Neural crest cell (in vitro differentiated cells): ENCODE measurements at regions not wholly inside any gene's neighbourhood (a gene's known extent, or its start where the extent isn't known, plus 50 kb on each side); places are given as distances from the start of the nearest gene placed in this dataset.
"Not testable (repeated sequence)": the region's sequence is repeated elsewhere in the genome, so short reads cannot be mapped to it uniquely, and the experiment has no call there.

Source experiments
- DNase-seq: peaks from one replicate; pipeline ENCODE4 v3.0.0; 2021; ENCODE audit warnings: low read depth, mixed read lengths, low spot score
- H3K27ac Mint-ChIP-seq: one replicate; pipeline ENCODE4 v1.8.0; 2021; ENCODE audit warnings: mild to moderate bottlenecking, mixed read lengths; ENCODE audit not compliant: unreplicated experiment
- H3K27me3 Mint-ChIP-seq: 2 replicates; pipeline ENCODE4 v1.8.0; 2021; ENCODE audit warnings: low read depth, mild to moderate bottlenecking, mixed read lengths
- H3K36me3 Mint-ChIP-seq: 2 replicates; pipeline ENCODE4 v1.8.0; 2021; ENCODE audit warnings: low read depth, mild to moderate bottlenecking, mixed read lengths
- H3K4me1 Mint-ChIP-seq: 2 replicates; pipeline ENCODE4 v1.8.0; 2021; ENCODE audit warnings: mixed read lengths
- H3K4me3 Mint-ChIP-seq: one replicate; pipeline ENCODE4 v1.8.0; 2021; ENCODE audit warnings: mild to moderate bottlenecking, mixed read lengths
- H3K9me3 Mint-ChIP-seq: 2 replicates; pipeline ENCODE4 v1.8.0; 2021; ENCODE audit warnings: mixed read lengths
- TF ChIP-seq, protein P1 (sequence below): fragments of 200-600 bp; sonication (generic); conservative IDR thresholded peaks from 2 replicates; pipeline ENCODE4 v1.5.0; 2021; ENCODE audit warnings: antibody characterized with exemption, mild to moderate bottlenecking

DNA sequence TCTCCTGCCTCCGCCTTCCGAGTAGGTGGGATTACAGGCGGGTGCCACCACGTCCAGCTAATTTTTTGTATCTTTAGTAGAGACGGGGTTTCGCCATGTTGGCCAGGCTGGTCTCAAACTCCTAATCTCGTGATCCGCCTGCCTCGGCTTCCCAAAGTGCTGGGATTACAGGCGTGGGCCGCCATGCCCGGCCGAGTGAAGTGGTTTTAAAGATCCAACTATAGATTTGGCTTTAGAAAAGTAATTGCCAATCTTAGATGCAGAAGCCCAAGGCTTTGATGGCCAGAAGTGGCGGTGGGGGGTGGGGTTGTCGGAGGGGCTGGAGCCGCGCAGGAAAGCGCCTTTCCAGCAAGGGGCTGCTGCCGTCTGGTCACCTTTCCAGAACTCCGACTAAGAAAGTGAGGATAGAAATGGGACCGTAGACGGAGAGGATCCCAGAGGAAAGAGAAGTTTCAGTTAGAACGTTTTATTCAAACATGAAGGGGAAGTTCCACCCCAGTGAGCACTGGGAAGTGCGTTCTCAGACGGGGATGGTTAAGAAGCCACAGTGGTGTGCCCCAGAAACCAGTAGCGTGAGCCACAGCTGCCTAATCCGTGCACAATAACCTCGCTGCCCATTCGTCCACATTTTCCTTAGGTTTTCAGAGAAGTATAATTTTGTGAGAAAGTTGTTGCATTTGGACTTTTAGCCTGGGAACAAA, 69.7 kb downstream of the DLL1 start:
- no peaks in the 10 kb centered on the region for H3K36me3 Mint-ChIP-seq

DNA sequence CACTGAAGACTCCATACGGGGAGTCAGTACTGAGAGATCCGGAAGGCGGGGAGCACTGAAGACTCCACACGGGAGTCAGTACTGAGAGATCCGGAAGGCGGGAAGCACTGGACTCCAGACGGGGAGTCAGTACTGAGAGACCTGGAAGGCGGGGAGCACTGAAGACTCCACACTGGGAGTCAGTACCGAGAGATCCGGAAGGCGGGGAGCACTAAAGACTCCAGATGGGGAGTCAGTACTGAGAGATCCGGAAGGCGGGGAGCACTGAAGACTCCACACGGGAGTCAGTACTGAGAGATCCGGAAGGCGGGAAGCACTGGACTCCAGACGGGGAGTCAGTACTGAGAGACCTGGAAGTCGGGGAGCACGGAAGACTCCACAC, 77.2 kb downstream of the DLL1 start:
- not testable (repeated sequence) for H3K4me3 Mint-ChIP-seq, H3K27me3 Mint-ChIP-seq, H3K9me3 Mint-ChIP-seq, DNase-seq, H3K27ac Mint-ChIP-seq, H3K36me3 Mint-ChIP-seq, H3K4me1 Mint-ChIP-seq

More for the DNA sequence above, 69.7 kb downstream of the DLL1 start:
- Mint-ChIP-seq H3K9me3 (no peaks in the 10 kb centered on the region), H3K4me1 (peaks cover 10% of the 10 kb centered on the region), H3K27ac (no peak overlapping the region), H3K27me3 (peaks cover 3% of the 10 kb centered on the region), H3K4me3 (no peak overlapping the region)
- TF ChIP-seq, protein P1, sequence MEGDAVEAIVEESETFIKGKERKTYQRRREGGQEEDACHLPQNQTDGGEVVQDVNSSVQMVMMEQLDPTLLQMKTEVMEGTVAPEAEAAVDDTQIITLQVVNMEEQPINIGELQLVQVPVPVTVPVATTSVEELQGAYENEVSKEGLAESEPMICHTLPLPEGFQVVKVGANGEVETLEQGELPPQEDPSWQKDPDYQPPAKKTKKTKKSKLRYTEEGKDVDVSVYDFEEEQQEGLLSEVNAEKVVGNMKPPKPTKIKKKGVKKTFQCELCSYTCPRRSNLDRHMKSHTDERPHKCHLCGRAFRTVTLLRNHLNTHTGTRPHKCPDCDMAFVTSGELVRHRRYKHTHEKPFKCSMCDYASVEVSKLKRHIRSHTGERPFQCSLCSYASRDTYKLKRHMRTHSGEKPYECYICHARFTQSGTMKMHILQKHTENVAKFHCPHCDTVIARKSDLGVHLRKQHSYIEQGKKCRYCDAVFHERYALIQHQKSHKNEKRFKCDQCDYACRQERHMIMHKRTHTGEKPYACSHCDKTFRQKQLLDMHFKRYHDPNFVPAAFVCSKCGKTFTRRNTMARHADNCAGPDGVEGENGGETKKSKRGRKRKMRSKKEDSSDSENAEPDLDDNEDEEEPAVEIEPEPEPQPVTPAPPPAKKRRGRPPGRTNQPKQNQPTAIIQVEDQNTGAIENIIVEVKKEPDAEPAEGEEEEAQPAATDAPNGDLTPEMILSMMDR = no peak
- DNase-seq = no peak

DNA sequence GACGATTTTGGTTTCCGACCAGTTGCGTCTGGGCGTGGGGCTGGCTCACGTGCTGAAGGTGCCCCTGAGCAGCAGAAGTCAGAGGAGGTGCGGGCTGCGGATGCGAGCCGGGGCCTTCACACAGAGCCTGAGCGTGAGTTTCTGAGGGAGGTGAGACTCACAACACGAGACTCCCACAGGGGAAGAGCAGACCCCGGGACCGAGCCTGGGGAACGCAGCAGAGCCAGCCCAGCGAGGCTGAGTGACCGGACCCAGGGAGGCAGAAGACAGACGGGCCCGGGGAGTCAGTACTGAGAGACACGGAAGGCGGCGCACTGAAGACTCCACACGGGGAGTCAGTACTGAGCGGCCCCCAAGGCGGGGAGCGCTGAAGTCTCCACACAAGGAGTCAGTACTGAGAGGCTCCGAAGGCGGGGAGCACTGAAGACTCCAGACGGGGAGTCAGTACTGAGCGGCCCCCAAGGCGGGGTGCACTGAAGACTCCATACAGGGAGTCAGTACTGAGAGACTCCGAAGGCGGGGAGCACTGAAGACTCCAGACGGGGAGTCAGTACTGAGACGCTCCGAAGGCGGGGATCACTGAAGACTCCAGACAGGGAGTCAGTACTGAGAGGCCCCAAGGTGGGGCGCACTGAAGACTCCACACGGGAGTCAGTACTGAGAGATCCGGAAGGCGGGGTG, 77.8 kb downstream of the DLL1 start:
- H3K27me3 Mint-ChIP-seq = peaks cover 4% of the 10 kb centered on the region
- no peaks in the 10 kb centered on the region for H3K4me1 Mint-ChIP-seq
- H3K27ac Mint-ChIP-seq = peak overlapping the region; percentile 3
- DNase-seq = peak; percentile 1
- no peak overlapping the region for H3K4me3 Mint-ChIP-seq
- H3K9me3 Mint-ChIP-seq = no peaks in the 10 kb centered on the region
- TF ChIP-seq, protein P1 = no peak
- H3K36me3 Mint-ChIP-seq = no peaks in the 10 kb centered on the region

DNA sequence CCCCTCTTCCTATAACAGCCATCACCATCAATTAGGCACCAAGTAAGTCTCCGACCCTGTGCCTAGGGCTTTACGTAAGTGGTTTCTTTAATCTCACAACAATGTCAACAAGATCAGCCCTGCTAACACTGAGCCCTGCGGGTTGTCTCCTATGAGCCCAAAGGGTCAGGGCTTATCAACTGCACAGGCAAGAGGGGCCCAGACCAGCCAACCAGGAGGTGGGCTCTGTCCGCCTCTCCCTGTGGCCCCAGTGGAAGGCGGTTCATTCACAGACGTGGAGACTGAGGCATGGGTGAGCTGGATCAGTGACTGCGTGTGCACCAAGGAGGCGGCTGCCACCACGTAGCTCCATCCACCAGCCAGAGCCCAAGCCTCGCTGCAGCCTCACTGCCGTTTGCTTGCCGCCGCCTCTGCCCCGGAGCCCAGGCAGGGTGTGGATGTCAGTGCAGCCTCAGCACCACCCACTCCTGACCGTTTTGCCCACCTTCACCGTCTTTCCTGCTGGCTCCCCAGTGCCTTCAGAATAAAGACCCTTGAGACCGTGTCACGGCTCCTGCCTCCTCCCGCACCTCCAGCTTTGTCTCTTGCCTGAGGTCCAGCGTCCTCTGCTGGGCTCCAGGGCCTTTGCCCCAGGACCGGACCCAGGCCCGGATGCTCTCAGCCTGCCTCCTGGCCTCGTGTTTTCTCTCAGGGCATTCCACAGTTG, 78.7 kb downstream of the DLL1 start:
- Mint-ChIP-seq H3K9me3 (no peaks in the 10 kb centered on the region), H3K27me3 (peaks cover 4% of the 10 kb centered on the region), H3K4me3 (no peak overlapping the region), H3K4me1 (no peaks in the 10 kb centered on the region), H3K27ac (no peak overlapping the region), H3K36me3 (no peaks in the 10 kb centered on the region)
- DNase-seq = no peak
- TF ChIP-seq, protein P1 = no peak

DNA sequence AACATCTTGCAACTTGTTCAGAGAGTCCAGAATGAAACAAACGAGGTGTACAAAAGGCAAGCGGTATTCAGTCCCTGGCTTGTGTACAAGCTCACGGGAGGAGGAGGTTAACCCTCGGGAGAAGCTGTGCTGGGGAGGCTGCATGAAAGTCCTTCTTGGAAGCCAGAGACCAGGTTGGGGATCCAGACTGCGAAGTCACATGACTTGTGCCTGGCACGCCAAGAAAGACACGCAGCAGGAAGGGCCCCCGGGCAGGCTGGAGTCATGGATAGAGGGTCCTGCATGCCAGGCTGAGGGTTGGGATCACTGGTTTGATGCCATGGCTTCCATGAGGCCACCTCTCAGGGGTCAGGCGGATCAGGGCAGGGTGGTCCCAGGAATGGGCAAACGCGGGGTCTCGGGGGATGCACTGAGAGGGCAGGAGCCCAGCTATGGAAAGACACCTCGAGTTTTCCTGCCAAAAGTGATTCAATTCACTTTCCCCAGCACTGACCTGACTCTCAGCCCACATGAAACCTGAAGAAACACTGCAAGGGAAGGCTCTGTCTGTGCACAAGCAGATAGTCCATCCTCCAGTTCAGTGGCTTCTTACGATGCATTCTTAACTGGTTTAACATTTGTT, 79.4 kb downstream of the DLL1 start:
- peaks cover 4% of the 10 kb centered on the region for H3K27me3 Mint-ChIP-seq
- H3K4me1 Mint-ChIP-seq = no peaks in the 10 kb centered on the region
- no peak overlapping the region for H3K4me3 Mint-ChIP-seq
- H3K9me3 Mint-ChIP-seq = no peaks in the 10 kb centered on the region
- no peaks in the 10 kb centered on the region for H3K36me3 Mint-ChIP-seq
- no peak overlapping the region for H3K27ac Mint-ChIP-seq
- TF ChIP-seq, protein P1 = no peak
- no peak for DNase-seq
